GM12878 (cell line): ENCODE measurements at regions not wholly inside any gene's neighbourhood (a gene's known extent, or its start where the extent isn't known, plus 50 kb on each side); places are given as distances from the start of the nearest gene placed in this dataset.

ENCODE experiments used
- ATAC-seq: fragments of 200-7000 bp; cut with Tn5 transposase; 3 replicates; pipeline ENCODE4 v1.9.1; 2020; ENCODE audit warnings: mild to moderate bottlenecking, moderate library complexity
- BruUV-seq: library from RNA; stranded (reverse); fragments of 400-500 nt; replicated peaks from 2 replicates; lab custom pipeline; 2021; lab: Mats Ljungman, UMichigan
- CTCF ChIA-PET: fragments of 300-600 bp; sonication (Branson Sonifier 250); formaldehyde crosslinking; extraction: SDS; loops from one replicate; lab custom pipeline; 2021; ENCODE audit warnings: inconsistent platforms; lab: Yijun Ruan, JAX
- POLR2A ChIA-PET: fragments of 350-600 bp; formaldehyde crosslinking; extraction: SDS; loops from one replicate; lab custom pipeline; 2021; ENCODE audit warnings: inconsistent platforms; lab: Charles Lee
- RAD21 ChIA-PET: fragments of 300-600 bp; sonication (Branson Sonifier 250); formaldehyde crosslinking; loops from one replicate; lab custom pipeline; 2023; ENCODE audit warnings: antibody characterized with exemption; ENCODE audit not compliant: unreplicated experiment; lab: Charles Lee
- SMC1A ChIA-PET: fragments of 300-600 bp; sonication (Branson Sonifier 250); formaldehyde crosslinking; loops from one replicate; lab custom pipeline; 2023; ENCODE audit not compliant: unreplicated experiment, uncharacterized antibody; lab: Charles Lee
- DNase-seq: peaks from one replicate; pipeline ENCODE4 v3.0.0-alpha.2; 2011; ENCODE audit warnings: low read depth, low spot score
- FAIRE-seq: peaks from 3 replicates; lab custom pipeline; 2011; peaks lifted over from hg19 to GRCh38; lab: Jason Lieb, UNC
- H2AFZ ChIP-seq: 2 replicates; pipeline ENCODE4 v1.6.0; 2011; ENCODE audit warnings: low read depth, low read length, control low read depth; ENCODE audit not compliant: control insufficient read depth
- H3K27ac ChIP-seq: 2 replicates; pipeline ENCODE4 v1.5.1; 2011; ENCODE audit warnings: control low read depth; ENCODE audit not compliant: control insufficient read depth, insufficient read depth
- H3K27me3 ChIP-seq, 2 experiments: replicated peaks in 1 of 2; 2 replicates each; pipeline versions ENCODE4 v1.6.0 to v1.6.1; 2011; ENCODE audit warnings: low read length in 1 of 2; ENCODE audit not compliant: control insufficient read depth in 2 of 2, insufficient read depth in 2 of 2
- H3K36me3 ChIP-seq, 2 experiments: 2 replicates each; pipeline ENCODE4 v1.5.1; 2011; ENCODE audit warnings: low read length in 1 of 2; ENCODE audit not compliant: control insufficient read depth in 2 of 2, insufficient read depth in 2 of 2
- H3K4me1 ChIP-seq: 2 replicates; pipeline ENCODE4 v1.6.1; 2011; ENCODE audit warnings: mild to moderate bottlenecking, low read length, moderate library complexity, mixed read lengths; ENCODE audit not compliant: control insufficient read depth, insufficient read depth
- H3K4me2 ChIP-seq: 2 replicates; pipeline ENCODE4 v1.6.0; 2011; ENCODE audit warnings: control low read depth; ENCODE audit not compliant: control insufficient read depth, insufficient read depth
- H3K4me3 ChIP-seq: fragments of 200-600 bp; sonication (generic); 2 replicates; pipeline ENCODE4 v1.5.1; 2016
- H3K79me2 ChIP-seq: 2 replicates; pipeline ENCODE4 v1.6.0; 2011; ENCODE audit warnings: low read length; ENCODE audit not compliant: control insufficient read depth, insufficient read depth
- H3K9ac ChIP-seq: 2 replicates; pipeline ENCODE4 v1.8.0; 2011; ENCODE audit warnings: low read length, control low read depth, mixed read lengths; ENCODE audit not compliant: control insufficient read depth, insufficient read depth
- H3K9me3 ChIP-seq: replicated peaks from 3 replicates; pipeline ENCODE4 v1.5.1; 2011; ENCODE audit warnings: mild to moderate bottlenecking, low read length; ENCODE audit not compliant: control insufficient read depth, insufficient read depth
- H4K20me1 ChIP-seq: 2 replicates; pipeline ENCODE4 v1.6.0; 2011; ENCODE audit not compliant: control insufficient read depth, insufficient read depth
- BRCA1 ChIP-seq: IDR thresholded peaks from 2 replicates; pipeline ENCODE4 v1.6.1; 2011; ENCODE audit warnings: low read depth, low read length, improper control_type of control experiment
- E2F4 ChIP-seq: IDR thresholded peaks from 2 replicates; pipeline ENCODE4 v1.6.1; 2012; ENCODE audit warnings: low read depth, low read length, improper control_type of control experiment
- EP300 ChIP-seq, 2 experiments: fragments of 150-350 bp in 1 of 2; IDR thresholded peaks; 2 replicates each; pipeline ENCODE4 v1.6.1; 2011 to 2012; ENCODE audit warnings: low read depth in 2 of 2, low read length in 2 of 2, borderline replicate concordance in 1 of 2, improper control_type of control experiment in 1 of 2, inconsistent platforms in 1 of 2; ENCODE audit not compliant: control insufficient read depth in 1 of 2
- ETV6 ChIP-seq, 2 experiments: fragments of 450-650 bp in 1 of 2; IDR thresholded peaks in 1 of 2; conservative IDR thresholded peaks in 1 of 2; 2 replicates each; pipeline ENCODE4 v1.6.1; 2014; ENCODE audit warnings: antibody characterized with exemption in 1 of 2, borderline replicate concordance in 1 of 2, low read depth in 1 of 2, mild to moderate bottlenecking in 1 of 2, moderate library complexity in 1 of 2
- HDAC2 ChIP-seq: fragments of 200-600 bp; sonication (generic); IDR thresholded peaks from 2 replicates; pipeline ENCODE4 v1.6.1; 2017
- IRF3 ChIP-seq: fragments of 450-650 bp; IDR thresholded peaks from 2 replicates; pipeline ENCODE4 v1.6.1; 2014; ENCODE audit warnings: mild to moderate bottlenecking
- JUNB ChIP-seq: IDR thresholded peaks from 2 replicates; pipeline ENCODE4 v1.6.1; 2016; ENCODE audit warnings: antibody characterized with exemption, mild to moderate bottlenecking
- KLF5 ChIP-seq: fragments of 450-650 bp; IDR thresholded peaks from 2 replicates; pipeline ENCODE4 v1.6.1; 2014; ENCODE audit warnings: mild to moderate bottlenecking; ENCODE audit not compliant: partially characterized antibody
- MTA2 ChIP-seq: fragments of 450-650 bp; IDR thresholded peaks from 2 replicates; pipeline ENCODE4 v1.6.1; 2016; ENCODE audit warnings: low read depth, mild to moderate bottlenecking, moderate library complexity
- PAX8 ChIP-seq: fragments of 450-650 bp; IDR thresholded peaks from 2 replicates; pipeline ENCODE4 v1.6.1; 2017; ENCODE audit warnings: mild to moderate bottlenecking, moderate library complexity
- RAD51 ChIP-seq: fragments of 450-650 bp; IDR thresholded peaks from 2 replicates; pipeline ENCODE4 v1.6.1; 2016; ENCODE audit warnings: moderate library complexity, mild to moderate bottlenecking, inconsistent platforms
- SMARCA5 ChIP-seq: fragments of 450-650 bp; IDR thresholded peaks from 2 replicates; pipeline ENCODE4 v1.6.1; 2017; ENCODE audit warnings: mild to moderate bottlenecking
- SPI1 ChIP-seq: IDR thresholded peaks from 2 replicates; pipeline ENCODE4 v1.6.1; 2011; ENCODE audit warnings: low read depth, mild to moderate bottlenecking, low read length, moderate library complexity, borderline replicate concordance; ENCODE audit not compliant: insufficient read depth
- TAF1 ChIP-seq: IDR thresholded peaks from 2 replicates; pipeline ENCODE4 v1.6.1; 2011; ENCODE audit warnings: mild to moderate bottlenecking, low read depth, low read length, borderline replicate concordance
- TCF3 ChIP-seq: IDR thresholded peaks from 2 replicates; pipeline ENCODE4 v1.6.1; 2012; ENCODE audit warnings: low read depth, mild to moderate bottlenecking, low read length, borderline replicate concordance; ENCODE audit not compliant: insufficient read depth
- USF1 ChIP-seq: IDR thresholded peaks from 2 replicates; pipeline ENCODE4 v1.6.1; 2011; ENCODE audit warnings: borderline replicate concordance, low read depth, mild to moderate bottlenecking, moderate library complexity, mixed read lengths, low read length; ENCODE audit not compliant: insufficient read depth; ENCODE audit errors: extremely low read length
- ZNF384 ChIP-seq: IDR thresholded peaks from 2 replicates; pipeline ENCODE4 v1.6.1; 2012; ENCODE audit warnings: low read depth, mild to moderate bottlenecking, low read length, improper control_type of control experiment, borderline replicate concordance
- WGBS: methylation state at CpG from one replicate; pipeline ENCODE4 v1.1.6; 2016; ENCODE audit warnings: low lambda C conversion rate; ENCODE audit not compliant: insufficient replicate concordance, insufficient coverage; ENCODE audit errors: missing lambda C conversion rate; 5-methylcytosine and 5-hydroxymethylcytosine counted together
- in situ Hi-C: fragments of 300-500 bp; cut with MboI; formaldehyde crosslinking; loops from 9 replicates; pipeline ENCODE4 v1.14.3; 2018; ENCODE audit warnings: mixed read lengths
- intact Hi-C: fragments of 100-400 bp; cut with micrococcal nuclease; formaldehyde crosslinking; loops from one replicate; pipeline ENCODE4 v1.14.2; 2022; ENCODE audit not compliant: unreplicated experiment

GRCh38 chr6:9197726-9198125, 762.4 kb upstream of the SLC35B3 start:
- no TSS peak for BruUV-seq
- H3K79me2 ChIP-seq: no peaks in the 10 kb centered on the region
- ChIA-PET POLR2A (no interaction called here), CTCF (no interaction called here), RAD21 (interaction anchor here (0.5 kb wide), 1 partner anchor 840 kb away, joined by 3 read pairs; no protein-coding TSS in a partner anchor), SMC1A (no interaction called here)
- FAIRE-seq: no peak
- no peak for TF ChIP-seq TCF3
- TF ChIP-seq SMARCA5: no peak
- TF ChIP-seq PAX8: no peak
- TF ChIP-seq BRCA1: no peak
- TF ChIP-seq JUNB: no peak
- no peak for TF ChIP-seq ZNF384
- TF ChIP-seq MTA2: no peak
- no peak for TF ChIP-seq IRF3
- TF ChIP-seq KLF5: no peak
- TF ChIP-seq TAF1: no peak
- TF ChIP-seq E2F4: no peak
- no peak for TF ChIP-seq EP300 (IDR thresholded peaks at IDR 0.05; ENCODE audit: borderline replicate concordance in 1 of 2, control insufficient read depth in 1 of 2, low read depth in 2 of 2, low read length in 2 of 2)
- no peak for TF ChIP-seq USF1
- no peak for TF ChIP-seq HDAC2
- TF ChIP-seq SPI1: no peak
- TF ChIP-seq ETV6 (conservative IDR thresholded peaks at IDR 0.05 in 1 of 2, IDR thresholded peaks at IDR 0.05 in 1 of 2; ENCODE audit: borderline replicate concordance in 1 of 2, low read depth in 1 of 2): no peak
- no peak for TF ChIP-seq RAD51
- in situ Hi-C loops: no loop called here
- H3K9ac ChIP-seq: no peak overlapping the region
- no peak overlapping the region for H3K27ac ChIP-seq
- no peaks in the 10 kb centered on the region for H4K20me1 ChIP-seq
- H3K9me3 ChIP-seq: no peaks in the 10 kb centered on the region
- no peaks in the 10 kb centered on the region for H3K4me1 ChIP-seq
- WGBS: 13% methylated on average over 3 of the region's 3 CpGs
- H3K36me3 ChIP-seq: no peaks in the 10 kb centered on the region
- intact Hi-C loops: no loop called here
- no peak overlapping the region for H3K4me2 ChIP-seq
- H3K27me3 ChIP-seq: no peaks in the 10 kb centered on the region
- DNase-seq: no peak
- no peak for ATAC-seq
- H2AFZ ChIP-seq: no peak overlapping the region
- no peak overlapping the region for H3K4me3 ChIP-seq
